IMR-90 (cell line): ENCODE measurements at regions not wholly inside any gene's neighbourhood (a gene's known extent, or its start where the extent isn't known, plus 50 kb on each side); places are given as distances from the start of the nearest gene placed in this dataset.

Experiments
- ATAC-seq: fragments of 200-7000 bp; cut with Tn5 transposase; 2 replicates; pipeline ENCODE4 v1.9.1; 2020; ENCODE audit warnings: low read depth, mild to moderate bottlenecking, moderate library complexity
- BruUV-seq: library from RNA; stranded (reverse); fragments of 400-500 nt; replicated peaks from 2 replicates; lab custom pipeline; 2021; lab: Mats Ljungman, UMichigan
- CTCF ChIA-PET: fragments of 300-600 bp; formaldehyde crosslinking; extraction: SDS; loops from one replicate; lab custom pipeline; 2021; ENCODE audit warnings: antibody characterized with exemption; lab: Yijun Ruan, JAX
- POLR2A ChIA-PET: fragments of 300-600 bp; sonication (Branson Sonifier 250); formaldehyde crosslinking; loops from one replicate; lab custom pipeline; 2022; ENCODE audit warnings: antibody characterized with exemption; ENCODE audit not compliant: unreplicated experiment; lab: Charles Lee
- DNase-seq: peaks from one replicate; pipeline ENCODE4 v3.0.0; 2013
- H2AFZ ChIP-seq: replicated peaks from 2 replicates; pipeline ENCODE3; 2013; ENCODE audit warnings: low read length, mild to moderate bottlenecking; ENCODE audit not compliant: poor library complexity
- H2AK5ac ChIP-seq: 2 replicates; pipeline ENCODE4 v1.6.1; 2013; ENCODE audit warnings: low read depth, low read length, inconsistent platforms
- H2AK9ac ChIP-seq: replicated peaks from 2 replicates; pipeline ENCODE3; 2013; ENCODE audit warnings: mild to moderate bottlenecking, low read depth, low read length, moderate library complexity; ENCODE audit not compliant: poor library complexity
- H2BK120ac ChIP-seq: 2 replicates; pipeline ENCODE4 v1.6.1; 2013; ENCODE audit warnings: low read depth, low read length, inconsistent platforms
- H2BK15ac ChIP-seq: 3 replicates; pipeline ENCODE4 v1.6.1; 2013; ENCODE audit warnings: low read depth, low read length, inconsistent platforms
- H2BK20ac ChIP-seq: 2 replicates; pipeline ENCODE4 v1.6.1; 2013; ENCODE audit warnings: low read depth, mild to moderate bottlenecking, inconsistent platforms, low read length, moderate library complexity
- H2BK5ac ChIP-seq: 2 replicates; pipeline ENCODE4 v1.6.1; 2013; ENCODE audit warnings: mild to moderate bottlenecking, low read depth, low read length, inconsistent platforms; ENCODE audit not compliant: poor library complexity, severe bottlenecking
- H3K14ac ChIP-seq: replicated peaks from 2 replicates; pipeline ENCODE4 v1.6.1; 2013; ENCODE audit warnings: low read depth, low read length, inconsistent platforms
- H3K18ac ChIP-seq: 2 replicates; pipeline ENCODE4 v1.6.1; 2013; ENCODE audit warnings: low read depth, low read length, control low read depth
- H3K23ac ChIP-seq: 2 replicates; pipeline ENCODE4 v1.6.1; 2013; ENCODE audit warnings: low read depth, low read length, inconsistent platforms
- H3K27ac ChIP-seq: 2 replicates; pipeline ENCODE4 v1.5.1; 2013; ENCODE audit warnings: mild to moderate bottlenecking, control low read depth, low read length; ENCODE audit not compliant: insufficient read depth
- H3K27me3 ChIP-seq: 2 replicates; pipeline ENCODE4 v1.6.1; 2013; ENCODE audit warnings: low read length; ENCODE audit not compliant: control insufficient read depth, insufficient read depth
- H3K36me3 ChIP-seq: 2 replicates; pipeline ENCODE4 v1.6.1; 2013; ENCODE audit warnings: low read length, mixed read lengths; ENCODE audit not compliant: control insufficient read depth, insufficient read depth
- H3K4ac ChIP-seq: 2 replicates; pipeline ENCODE4 v1.6.1; 2013; ENCODE audit warnings: low read depth, low read length, inconsistent platforms
- H3K4me1 ChIP-seq: 2 replicates; pipeline ENCODE4 v1.6.1; 2013; ENCODE audit warnings: low read length, mixed read lengths; ENCODE audit not compliant: control insufficient read depth, insufficient read depth
- H3K4me2 ChIP-seq: 2 replicates; pipeline ENCODE4 v1.6.1; 2013; ENCODE audit warnings: low read depth, mild to moderate bottlenecking, control low read depth, low read length, moderate library complexity
- H3K4me3 ChIP-seq: 2 replicates; pipeline ENCODE4 v1.5.1; 2013; ENCODE audit warnings: low read depth, mild to moderate bottlenecking, control low read depth, low read length, moderate library complexity; ENCODE audit not compliant: insufficient read depth
- H3K56ac ChIP-seq: 2 replicates; pipeline ENCODE4 v1.6.1; 2013; ENCODE audit warnings: low read length, inconsistent platforms; ENCODE audit not compliant: insufficient read depth; ENCODE audit errors: extremely low read depth
- H3K79me1 ChIP-seq, 2 experiments: 2 replicates each; pipeline ENCODE4 v1.6.1; 2013; ENCODE audit warnings: low read length in 2 of 2, inconsistent platforms in 1 of 2, low read depth in 1 of 2
- H3K9ac ChIP-seq: 2 replicates; pipeline ENCODE4 v1.6.1; 2013; ENCODE audit warnings: low read depth, low read length, control low read depth
- H3K9me1 ChIP-seq: 2 replicates; pipeline ENCODE4 v1.6.1; 2013; ENCODE audit warnings: low read length, inconsistent platforms; ENCODE audit not compliant: insufficient read depth
- H3K9me3 ChIP-seq: 2 replicates; pipeline ENCODE4 v1.6.1; 2013; ENCODE audit warnings: low read length; ENCODE audit not compliant: control insufficient read depth, insufficient read depth
- H4K20me1 ChIP-seq: 2 replicates; pipeline ENCODE4 v1.6.1; 2013; ENCODE audit warnings: low read length, inconsistent platforms; ENCODE audit not compliant: insufficient read depth
- H4K5ac ChIP-seq: 2 replicates; pipeline ENCODE4 v1.6.1; 2013; ENCODE audit warnings: mild to moderate bottlenecking, low read depth, low read length, control low read depth
- H4K8ac ChIP-seq, 2 experiments: 2 replicates each; pipeline ENCODE4 v1.6.1; 2013; ENCODE audit warnings: low read depth in 2 of 2, low read length in 2 of 2, control low read depth in 1 of 2, inconsistent platforms in 1 of 2
- H4K91ac ChIP-seq: 2 replicates; pipeline ENCODE4 v1.6.1; 2013; ENCODE audit warnings: low read depth, low read length, inconsistent platforms; ENCODE audit not compliant: insufficient read depth
- ELK1 ChIP-seq: fragments of 150-350 bp; IDR thresholded peaks from 2 replicates; pipeline ENCODE4 v1.6.1; 2016; ENCODE audit warnings: low read depth, mild to moderate bottlenecking, low read length, moderate library complexity, borderline replicate concordance
- FOS ChIP-seq: fragments of 150-350 bp; IDR thresholded peaks from 2 replicates; pipeline ENCODE4 v1.6.1; 2016; ENCODE audit warnings: low read depth, low read length
- MXI1 ChIP-seq: IDR thresholded peaks from 2 replicates; pipeline ENCODE4 v1.6.1; 2012; ENCODE audit warnings: low read depth, mild to moderate bottlenecking, low read length, moderate library complexity, borderline replicate concordance
- NFE2L2 ChIP-seq: fragments of 150-350 bp; IDR thresholded peaks from 2 replicates; pipeline ENCODE4 v1.6.1; 2016; ENCODE audit warnings: low read depth, mild to moderate bottlenecking, low read length
- WGBS, 2 experiments: methylation state at CpG; one replicate each; pipeline versions ENCODE4 v1.1.5 to v1.1.7; 2013; ENCODE audit warnings: missing lambda C conversion rate in 2 of 2; ENCODE audit not compliant: insufficient read length in 1 of 2; ENCODE audit errors: extremely low coverage in 2 of 2; 5-methylcytosine and 5-hydroxymethylcytosine counted together
- dilution Hi-C: fragments of 300-500 bp; cut with HindIII; formaldehyde crosslinking; loops from one replicate; pipeline ENCODE4 v1.14.3; 2018; ENCODE audit warnings: low sequenced_read_pairs; ENCODE audit not compliant: unreplicated experiment
- in situ Hi-C: fragments of 300-500 bp; cut with MboI; formaldehyde crosslinking; loops from 3 replicates; pipeline ENCODE4 v1.14.3; 2019; ENCODE audit warnings: low sequenced_read_pairs, inconsistent platforms, mixed read lengths
- intact Hi-C: fragments of 100-400 bp; cut with micrococcal nuclease; formaldehyde crosslinking; loops from 2 replicates; pipeline ENCODE4 v1.10.0; 2022

GRCh38 chr1:96411006-96411405 is 310.6 kb upstream of the PTBP2 start:
- in situ Hi-C loops, result no loop called here
- POLR2A ChIA-PET, result no interaction called here
- H2AFZ ChIP-seq, result no peak overlapping the region

More at GRCh38 chr1:96411006-96411405, 310.6 kb upstream of the PTBP2 start:
- CTCF ChIA-PET, result interaction anchor here (1.6 kb wide), 1 partner anchor 9 kb away, joined by 5 read pairs; no protein-coding TSS in a partner anchor
- Histone ChIP-seq H4K20me1 (no peaks in the 10 kb centered on the region), H3K4me2 (no peak overlapping the region), H4K5ac (no peak overlapping the region), H2BK120ac (no peak overlapping the region), H3K27me3 (peaks cover 7% of the 10 kb centered on the region; the same call in 1 of the 2 replicates), H3K14ac (no peak overlapping the region), H3K4me3 (no peak overlapping the region), H2AK5ac (peak overlapping the region; percentile 27; the same call in 1 of the 2 replicates), H3K56ac (no peak overlapping the region), H2BK20ac (no peak overlapping the region), H3K18ac (no peak overlapping the region), H2BK5ac (no peak overlapping the region), H3K9me1 (0 out of 2 replicates have a peak, but pooled peaks cover 4% of the 10 kb centered on the region), H2BK15ac (no peak overlapping the region), H3K4ac (no peak overlapping the region), H3K9me3 (no peaks in the 10 kb centered on the region), H2AK9ac (no peak overlapping the region), H3K4me1 (no peaks in the 10 kb centered on the region), H3K9ac (no peak overlapping the region), H4K8ac (no peak overlapping the region), H3K36me3 (no peaks in the 10 kb centered on the region), H3K23ac (no peak overlapping the region), H4K91ac (no peak overlapping the region), H3K27ac (no peak overlapping the region), H3K79me1 (no peaks in the 10 kb centered on the region)
- BruUV-seq, result no TSS peak
- intact Hi-C loops (no loop called here), dilution Hi-C loops (no loop called here)
- no CpG with 5 or more reads among the region's 2 CpGs for WGBS, 2 experiments
- TF ChIP-seq FOS, result no peak
- no peak for TF ChIP-seq MXI1
- TF ChIP-seq NFE2L2, result no peak
- TF ChIP-seq ELK1, result no peak
- ATAC-seq (no peak), DNase-seq (no peak)
